HL-60 (cell line): ENCODE measurements at regions not wholly inside any gene's neighbourhood (a gene's known extent, or its start where the extent isn't known, plus 50 kb on each side); places are given as distances from the start of the nearest gene placed in this dataset.

Experiments used
- DNase-seq, 2 experiments: peaks; one replicate each; pipeline ENCODE4 v3.0.0-alpha.2; 2010 to 2020; ENCODE audit warnings: low read depth in 1 of 2, low spot score in 1 of 2
- H3K27ac ChIP-seq: fragments of 250-450 bp; sonication (Bioruptor Pico); replicated peaks from 2 replicates; pipeline ENCODE4 v1.5.1; 2020; ENCODE audit warnings: mild to moderate bottlenecking, moderate library complexity
- H3K27me3 ChIP-seq: fragments of 250-450 bp; sonication (Bioruptor Pico); 2 replicates; pipeline ENCODE4 v1.5.1; 2021; ENCODE audit warnings: mild to moderate bottlenecking, moderate library complexity; ENCODE audit not compliant: insufficient read depth, poor library complexity, severe bottlenecking
- H3K4me3 ChIP-seq: replicated peaks from 2 replicates; pipeline ENCODE4 v1.5.1; 2011; ENCODE audit warnings: mild to moderate bottlenecking, control low read depth, low read length; ENCODE audit not compliant: insufficient read depth
- CTCF ChIP-seq: IDR thresholded peaks from one replicate; pipeline ENCODE4 v1.5.1; 2011; ENCODE audit warnings: low read length, control low read depth, inconsistent platforms; ENCODE audit not compliant: insufficient read depth
- GABPA ChIP-seq: IDR thresholded peaks from 2 replicates; pipeline ENCODE4 v1.6.1; 2012; ENCODE audit warnings: low read depth
- POLR2AphosphoS5 ChIP-seq: IDR thresholded peaks from 2 replicates; pipeline ENCODE4 v1.6.1; 2012; ENCODE audit warnings: low read depth
- REST ChIP-seq: IDR thresholded peaks from 2 replicates; pipeline ENCODE4 v1.6.1; 2012; ENCODE audit warnings: low read depth; ENCODE audit not compliant: insufficient replicate concordance
- SPI1 ChIP-seq: IDR thresholded peaks from 2 replicates; pipeline ENCODE4 v1.6.1; 2012; ENCODE audit warnings: low read depth, mild to moderate bottlenecking, borderline replicate concordance

DNA sequence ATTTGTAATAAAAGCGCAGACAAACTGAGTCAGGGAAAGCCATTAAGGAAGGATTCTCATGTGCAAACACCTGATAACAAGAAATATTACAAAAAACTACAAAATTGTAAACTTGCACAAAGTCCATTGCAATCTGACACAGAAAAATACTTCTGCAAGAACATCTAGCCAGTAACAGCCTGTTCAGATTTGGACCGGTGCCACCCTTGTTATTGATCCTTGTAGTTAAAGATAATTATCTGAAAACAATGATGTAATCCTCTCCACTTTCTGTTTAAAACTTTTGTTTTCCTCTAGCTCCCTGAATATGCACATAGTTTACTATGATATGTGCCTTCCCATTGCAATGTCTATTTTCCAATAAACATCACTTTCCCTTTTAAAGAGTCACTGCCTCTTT lies 1090.2 kb downstream of the PLOD2 start:
- Histone ChIP-seq H3K27ac (no peak overlapping the region), H3K4me3 (no peak overlapping the region), H3K27me3 (no peaks in the 10 kb centered on the region)
- no peak for TF ChIP-seq CTCF
- TF ChIP-seq REST: no peak
- TF ChIP-seq POLR2AphosphoS5: no peak
- TF ChIP-seq SPI1: no peak
- no peak for TF ChIP-seq GABPA
- no peak for DNase-seq

DNA sequence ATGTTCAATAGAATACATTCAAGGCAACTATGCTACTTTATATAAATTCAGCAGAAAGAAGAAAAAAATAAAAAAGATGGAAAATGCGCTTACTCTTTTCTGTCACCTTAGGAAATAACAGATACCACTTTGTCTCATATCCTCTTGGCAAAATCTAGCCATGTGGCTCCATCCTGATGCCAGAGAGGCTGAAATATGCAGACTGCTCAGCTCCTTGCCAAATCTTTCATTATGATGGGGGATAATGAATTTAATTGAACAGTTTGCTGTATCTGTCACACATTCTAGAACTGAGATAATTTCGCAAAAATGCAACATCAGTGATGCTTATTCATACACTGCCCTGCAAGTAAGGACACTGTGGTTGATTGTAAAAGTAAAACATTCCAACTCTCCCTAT lies 1081.5 kb downstream of the PLOD2 start:
- no peak for TF ChIP-seq GABPA
- no peak for TF ChIP-seq CTCF
- TF ChIP-seq SPI1: no peak
- TF ChIP-seq POLR2AphosphoS5: no peak
- no peak for TF ChIP-seq REST
- DNase-seq: no peak
- Histone ChIP-seq H3K27ac (no peak overlapping the region), H3K4me3 (no peak overlapping the region), H3K27me3 (no peaks in the 10 kb centered on the region)

DNA sequence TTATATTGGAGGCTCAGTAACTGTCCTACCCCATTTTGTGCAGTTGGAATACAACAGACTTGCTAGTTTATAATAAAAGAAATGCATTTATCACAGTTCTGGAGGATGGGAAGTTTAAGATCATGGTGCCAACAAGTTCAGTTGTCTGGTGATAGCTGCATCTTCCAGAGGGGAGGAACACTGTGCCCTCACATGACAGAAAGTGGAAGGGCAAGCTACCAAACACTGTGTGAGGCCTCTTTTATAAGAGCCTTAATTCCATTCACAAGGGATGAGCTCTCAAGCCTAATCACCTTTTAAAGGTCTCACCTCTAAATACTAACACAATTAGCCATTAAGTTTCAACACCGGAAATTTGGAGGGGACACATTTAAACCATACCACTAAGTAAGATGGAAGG lies 1073.9 kb downstream of the PLOD2 start:
- TF ChIP-seq GABPA (no peak), CTCF (no peak), REST (no peak), POLR2AphosphoS5 (no peak), SPI1 (no peak)
- Histone ChIP-seq H3K27me3 (no peaks in the 10 kb centered on the region), H3K4me3 (no peak overlapping the region), H3K27ac (no peak overlapping the region)
- DNase-seq: no peak
